ENCODE measurements at regions not wholly inside any gene's neighbourhood (a gene's known extent, or its start where the extent isn't known, plus 50 kb on each side); places are given as distances from the start of the nearest gene placed in this dataset.

- no peak for DNase-seq (ENCODE audit: low read depth, low spot score)
Observed at GRCh38 chr5:124922255-124922975, 176.0 kb upstream of the ZNF608 start.

- DNase-seq (ENCODE audit: low read depth, low spot score): no peak
Observed at GRCh38 chr5:124923131-124923530, 176.7 kb upstream of the ZNF608 start.

DNA sequence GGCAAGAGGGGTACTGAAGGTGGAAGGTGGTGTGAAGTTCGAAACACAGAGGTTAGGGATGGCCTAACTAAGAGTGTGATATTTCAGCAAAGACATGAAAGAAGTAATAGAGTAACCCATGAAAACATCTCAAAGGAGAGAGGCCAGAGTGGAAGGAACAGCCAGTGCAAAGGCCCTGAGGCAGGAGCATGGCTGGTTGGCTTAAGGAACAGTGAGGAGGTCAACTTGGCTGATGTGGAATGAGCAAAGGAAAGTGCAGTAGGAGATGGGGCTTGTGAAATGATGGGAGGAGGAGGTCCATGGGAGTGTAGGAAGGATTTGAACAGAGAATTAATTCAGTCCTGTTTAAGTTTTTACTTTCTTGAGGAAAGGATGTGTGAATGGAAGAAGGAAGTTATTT, 178.3 kb upstream of the ZNF608 start:
- no peak for DNase-seq (ENCODE audit: low read depth, low spot score)

- DNase-seq (ENCODE audit: low read depth, low spot score): no peak
Observed at GRCh38 chr5:124927735-124928134, 181.3 kb upstream of the ZNF608 start.

- DNase-seq (ENCODE audit: low read depth, low spot score): no peak
Observed at GRCh38 chr5:124929000-124929399, 182.6 kb upstream of the ZNF608 start.

DNA sequence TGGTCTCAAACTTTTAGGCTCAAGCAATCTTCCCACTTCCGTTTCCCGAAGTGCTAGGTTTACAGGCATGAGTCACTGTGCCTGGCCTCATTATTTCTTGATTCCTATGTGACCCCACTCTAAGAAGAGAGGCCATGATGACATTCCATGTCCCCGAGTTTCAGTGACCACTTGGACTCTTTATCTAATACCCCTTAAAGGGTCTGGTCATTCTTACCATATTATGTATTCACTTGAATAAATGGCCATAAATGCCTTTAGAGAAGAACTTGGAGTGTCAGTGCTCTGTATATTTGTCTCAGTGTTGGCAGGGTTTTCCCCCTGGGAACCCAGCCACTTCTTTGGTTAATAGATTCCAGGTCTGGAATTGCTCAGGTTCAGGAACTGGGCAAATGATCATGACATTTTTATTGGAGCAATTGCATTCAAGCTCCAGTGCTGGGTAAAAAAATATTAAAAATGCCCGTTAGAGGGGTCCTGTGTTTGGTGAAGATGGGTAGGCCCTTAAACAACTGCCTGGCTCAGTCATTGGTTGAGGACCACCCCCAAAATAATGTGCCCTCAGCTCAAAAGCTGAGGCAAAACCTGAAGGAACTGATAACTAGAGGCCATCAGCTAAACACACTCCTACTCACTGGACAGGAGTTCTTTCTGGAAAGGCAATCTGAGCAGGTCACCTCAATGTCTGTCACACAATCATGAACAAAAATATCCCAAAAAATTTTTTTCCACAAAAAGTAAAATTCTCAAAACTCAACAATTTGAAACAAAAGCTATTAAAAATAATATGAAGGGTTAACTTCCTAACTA, 186.6 kb upstream of the ZNF608 start:
- DNase-seq (ENCODE audit: low read depth, low spot score): no peak

- no peak for DNase-seq (ENCODE audit: low read depth, low spot score)
Observed at GRCh38 chr5:124935065-124935464, 188.6 kb upstream of the ZNF608 start.

GRCh38 chr5:124936626-124936933, 190.1 kb upstream of the ZNF608 start:
- no peak for DNase-seq (ENCODE audit: low read depth, low spot score)

- DNase-seq (ENCODE audit: low read depth, low spot score): no peak
Observed at GRCh38 chr5:124941051-124942049, 194.9 kb upstream of the ZNF608 start.

DNA sequence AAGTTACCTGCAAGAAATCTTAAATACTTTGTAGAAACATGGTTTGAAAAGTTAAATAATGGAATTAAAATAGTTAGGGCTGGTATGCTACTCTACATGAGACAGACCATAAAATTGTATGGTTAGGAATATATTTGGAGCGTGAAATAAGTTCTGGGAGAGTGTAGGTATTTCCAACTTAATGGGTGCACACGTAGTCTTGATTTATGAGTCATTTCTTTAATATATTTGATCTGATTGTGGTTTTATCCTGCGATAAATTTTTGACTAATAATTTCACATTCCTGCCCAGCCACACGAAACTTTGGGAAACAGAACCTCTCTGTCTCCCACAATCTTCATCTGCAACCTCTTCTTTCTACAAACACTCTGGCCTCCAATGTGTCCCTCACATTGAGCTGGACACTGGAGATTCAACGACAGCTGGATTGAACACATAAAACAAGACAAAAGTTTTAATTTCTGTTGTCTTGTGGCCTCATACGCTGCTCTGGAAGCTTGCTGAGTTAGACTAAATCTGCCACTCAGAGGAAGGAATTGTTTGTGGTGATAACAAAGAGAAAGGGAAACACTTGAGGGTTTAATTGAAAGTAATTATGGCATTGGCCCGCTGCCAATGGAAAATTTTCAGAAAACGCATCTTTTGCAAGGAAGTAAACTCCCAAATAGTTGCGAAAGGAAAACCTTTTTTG, 201.8 kb upstream of the ZNF608 start:
- DNase-seq (ENCODE audit: low read depth, low spot score): no peak

DNA sequence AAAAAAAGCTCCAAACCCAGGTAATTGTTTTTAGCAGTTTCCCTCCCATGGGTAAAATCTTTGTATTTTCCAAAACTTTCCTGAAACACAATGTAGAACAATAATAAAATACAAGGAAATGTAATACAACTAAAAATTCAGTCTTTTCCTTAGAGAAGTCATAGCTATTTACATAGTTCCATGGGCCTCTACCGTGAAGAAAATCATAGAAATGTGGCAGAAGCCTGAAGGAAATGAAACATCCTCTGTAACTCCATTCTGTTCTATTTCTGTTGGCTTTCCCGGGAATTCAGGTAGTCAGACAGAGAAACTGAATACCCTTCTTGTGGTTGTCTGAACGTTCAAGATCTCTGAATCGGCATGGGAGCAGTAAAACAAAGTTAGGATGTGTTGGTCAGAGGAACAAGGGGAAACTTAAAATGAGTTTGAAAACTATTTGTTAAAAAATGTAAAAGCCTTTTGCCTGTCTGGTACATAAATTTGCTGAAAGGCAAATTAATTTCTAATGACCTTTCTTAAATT, 202.4 kb upstream of the ZNF608 start:
- DNase-seq (ENCODE audit: low read depth, low spot score): no peak

DNA sequence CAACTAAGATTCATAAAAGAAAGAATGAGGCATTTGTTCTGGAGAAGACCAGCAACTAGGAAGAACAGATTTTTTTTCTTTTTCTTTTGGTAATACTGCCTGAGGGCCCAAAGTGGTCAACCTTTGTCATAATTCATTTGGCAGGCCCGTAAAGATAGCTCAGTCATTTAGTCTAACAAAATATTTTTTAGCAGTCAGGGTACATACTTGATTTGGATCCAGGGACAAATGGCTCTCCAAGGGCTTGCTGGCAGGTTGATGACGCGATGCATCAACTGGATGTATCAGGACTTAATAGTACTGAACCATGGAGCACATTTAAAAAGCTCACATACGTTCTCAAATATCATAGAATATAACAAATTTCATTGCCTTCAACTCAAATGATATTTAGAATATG, 203.4 kb upstream of the ZNF608 start:
- DNase-seq (ENCODE audit: low read depth, low spot score): no peak

DNA sequence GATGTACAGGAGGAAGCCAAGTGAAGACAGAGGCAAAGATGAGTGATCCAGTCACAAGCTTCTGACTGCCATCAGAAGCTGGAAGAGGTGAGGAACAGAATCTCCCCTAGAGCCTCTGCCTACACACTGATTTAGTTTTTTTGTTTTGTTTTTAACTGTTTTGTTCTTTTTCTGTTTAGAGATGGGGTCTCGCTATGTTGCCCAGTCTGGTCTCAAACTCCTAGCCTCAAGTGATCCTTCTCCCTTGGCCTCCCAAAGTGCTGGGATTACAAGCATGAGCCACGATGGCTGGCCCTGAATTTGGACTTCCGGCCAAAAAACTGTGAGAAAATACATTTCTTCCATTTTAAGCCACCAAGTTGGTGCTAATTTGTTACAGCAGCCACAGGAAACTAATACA, 204.7 kb upstream of the ZNF608 start:
- DNase-seq (ENCODE audit: low read depth, low spot score): no peak

DNA sequence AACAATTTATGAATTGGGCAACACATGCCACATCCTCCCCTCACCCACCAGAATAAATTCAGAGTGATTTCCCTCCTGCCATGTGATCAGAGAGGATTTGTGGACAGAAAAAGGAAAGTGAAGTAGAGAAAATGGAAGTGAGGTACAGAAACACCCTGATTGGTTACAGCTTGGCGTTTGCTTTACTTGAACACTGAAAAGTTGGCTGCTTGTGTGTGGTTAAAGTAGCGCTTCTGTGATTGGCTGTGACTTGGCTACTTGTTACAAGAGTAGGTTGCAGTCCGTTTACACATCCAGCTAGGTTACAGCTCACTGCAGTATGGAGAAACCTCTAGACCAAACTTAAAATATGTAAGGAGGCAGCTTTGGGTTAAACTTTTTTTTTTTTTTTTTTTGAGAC, 205.2 kb upstream of the ZNF608 start:
- DNase-seq (ENCODE audit: low read depth, low spot score): no peak

- no peak for DNase-seq (ENCODE audit: low read depth, low spot score)
Observed at GRCh38 chr5:124952079-124952478, 205.6 kb upstream of the ZNF608 start.

DNA sequence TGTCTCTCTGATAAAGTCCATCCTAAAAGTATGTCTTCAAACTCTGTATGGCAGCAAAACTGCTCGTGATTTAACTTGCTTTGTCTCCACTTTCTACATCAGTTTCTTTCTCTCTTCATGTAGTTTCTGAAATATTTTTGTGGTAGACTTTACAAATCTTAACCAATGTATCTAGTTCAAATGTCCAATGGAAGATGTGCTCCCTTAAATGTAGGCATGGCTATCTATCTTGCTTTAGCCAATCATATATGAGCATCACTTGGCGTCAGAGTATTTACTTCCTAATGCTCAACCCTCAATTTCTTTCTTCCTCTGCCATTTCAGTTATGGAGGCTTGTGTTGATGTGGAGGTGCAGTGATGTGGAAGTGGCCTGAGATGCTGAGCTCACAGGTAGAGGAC, 206.1 kb upstream of the ZNF608 start:
- DNase-seq (ENCODE audit: low read depth, low spot score): no peak

- DNase-seq (ENCODE audit: low read depth, low spot score): no peak
Observed at GRCh38 chr5:124954784-124955183, 208.3 kb upstream of the ZNF608 start.

DNA sequence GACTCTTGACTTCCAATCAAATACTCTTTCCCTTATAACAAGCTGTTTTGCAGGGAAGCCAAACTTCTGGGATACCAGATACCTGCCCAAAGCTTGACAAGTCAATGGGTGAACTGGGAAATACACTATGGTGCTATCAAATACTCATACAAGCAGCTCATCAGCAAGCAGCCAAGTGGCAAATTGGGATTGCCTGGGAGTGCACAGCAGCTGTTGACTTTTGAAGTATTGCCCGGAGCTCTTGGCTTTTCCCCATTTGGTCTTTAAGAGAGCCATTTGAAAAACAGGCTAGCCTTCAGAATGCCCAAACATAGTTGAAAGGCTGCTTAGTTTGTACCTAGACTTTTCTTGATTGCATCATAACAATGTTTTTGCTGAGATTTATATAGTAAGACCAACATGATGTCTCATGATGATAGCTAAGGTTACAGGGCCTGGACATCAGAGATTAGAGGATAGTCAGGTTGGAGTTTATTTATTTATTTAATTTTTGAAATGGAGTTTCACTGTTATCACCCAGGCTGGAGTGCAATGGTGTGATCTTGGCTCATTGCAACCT, 210.1 kb upstream of the ZNF608 start:
- DNase-seq (ENCODE audit: low read depth, low spot score): no peak

GRCh38 chr5:124957063-124957462, 210.6 kb upstream of the ZNF608 start:
- no peak for DNase-seq (ENCODE audit: low read depth, low spot score)

GRCh38 chr5:124960266-124960665, 213.8 kb upstream of the ZNF608 start:
- no peak for DNase-seq (ENCODE audit: low read depth, low spot score)

- DNase-seq (ENCODE audit: low read depth, low spot score): no peak
Observed at GRCh38 chr5:124961521-124961920, 215.1 kb upstream of the ZNF608 start.

Data from brain pericyte (primary cell).